K562 (cell line): ENCODE measurements at regions not wholly inside any gene's neighbourhood (a gene's known extent, or its start where the extent isn't known, plus 50 kb on each side); places are given as distances from the start of the nearest gene placed in this dataset.

Source experiments
- ATAC-seq: fragments of 200-7000 bp; cut with Tn5 transposase; 3 replicates; pipeline ENCODE4 v1.9.1; 2020; ENCODE audit warnings: moderate library complexity
- BruUV-seq: library from RNA; stranded (reverse); fragments of 400-500 nt; replicated peaks from 2 replicates; lab custom pipeline; 2021; lab: Mats Ljungman, UMichigan
- CTCF ChIA-PET: fragments of 300-600 bp; formaldehyde crosslinking; extraction: SDS; loops from one replicate; lab custom pipeline; 2021; ENCODE audit warnings: low intra/inter-chr PET ratio; lab: Yijun Ruan, JAX
- POLR2A ChIA-PET: fragments of 300-600, 350-650 bp; sonication (Branson Sonifier 250); formaldehyde crosslinking; extraction: SDS; loops from one replicate; lab custom pipeline; 2021; ENCODE audit warnings: antibody characterized with exemption, inconsistent platforms; lab: Yijun Ruan, JAX
- DNase-seq, 4 experiments: peaks; one replicate each; pipeline versions ENCODE4 v3.0.0 to v3.0.0-alpha.2; 2011 to 2018; ENCODE audit warnings: low spot score in 3 of 4, mixed read lengths in 3 of 4; ENCODE audit errors: extremely low read depth in 1 of 4
- FAIRE-seq: peaks from 2 replicates; lab custom pipeline; 2011; peaks lifted over from hg19 to GRCh38; lab: Jason Lieb, UNC
- H2AFZ ChIP-seq: 2 replicates; pipeline ENCODE4 v1.6.0; 2011; ENCODE audit warnings: low read depth, low read length, control low read depth, inconsistent platforms
- H3K27ac ChIP-seq: fragments of 200-600 bp; 3 replicates; pipeline ENCODE4 v1.8.0; 2011; ENCODE audit warnings: low read depth, mild to moderate bottlenecking, control low read depth, inconsistent platforms, low read length, moderate library complexity, mixed read lengths; ENCODE audit errors: extremely low read depth
- H3K27me3 ChIP-seq, 2 experiments: fragments of 300-600 bp in 1 of 2; 2 replicates in 1 of 2; 3 replicates in 1 of 2; pipeline versions ENCODE4 v1.6.0 to v1.8.0; 2011; ENCODE audit warnings: inconsistent platforms in 2 of 2, low read length in 2 of 2, mild to moderate bottlenecking in 1 of 2, mixed read lengths in 1 of 2, moderate library complexity in 1 of 2; ENCODE audit not compliant: control insufficient read depth in 2 of 2, insufficient read depth in 2 of 2
- H3K36me3 ChIP-seq: fragments of 300-600 bp; 3 replicates; pipeline ENCODE4 v1.8.0; 2011; ENCODE audit warnings: mild to moderate bottlenecking, low read length, inconsistent platforms; ENCODE audit not compliant: control insufficient read depth, insufficient read depth
- H3K4me1 ChIP-seq, 2 experiments: fragments of 200-600 bp in 1 of 2; replicated peaks in 1 of 2; 2 replicates in 1 of 2; 3 replicates in 1 of 2; pipeline versions ENCODE4 v1.5.1 to v1.8.0; 2011; ENCODE audit warnings: inconsistent platforms in 2 of 2, low read length in 2 of 2, mild to moderate bottlenecking in 1 of 2, mixed read lengths in 1 of 2, moderate library complexity in 1 of 2; ENCODE audit not compliant: control insufficient read depth in 2 of 2, insufficient read depth in 2 of 2
- H3K4me2 ChIP-seq: 2 replicates; pipeline ENCODE4 v1.6.1; 2011; ENCODE audit warnings: low read length, control low read depth, inconsistent platforms, mixed read lengths; ENCODE audit not compliant: insufficient read depth
- H3K4me3 ChIP-seq: fragments of 200-600 bp; sonication (generic), shearing (Covaris generic); 2 replicates; pipeline ENCODE4 v1.5.1; 2016; ENCODE audit warnings: control low read depth, inconsistent platforms
- H3K79me2 ChIP-seq: fragments of 200-600 bp; 3 replicates; pipeline ENCODE4 v1.8.0; 2011; ENCODE audit warnings: low read length, inconsistent platforms; ENCODE audit not compliant: control insufficient read depth, insufficient read depth
- H3K9ac ChIP-seq, 2 experiments: 2 replicates each; pipeline versions ENCODE4 v1.6.0 to v1.6.1; 2011; ENCODE audit warnings: low read depth in 2 of 2, low read length in 2 of 2, control low read depth in 1 of 2, inconsistent platforms in 1 of 2, mild to moderate bottlenecking in 1 of 2, mixed read lengths in 1 of 2; ENCODE audit not compliant: insufficient read depth in 1 of 2
- H3K9me1 ChIP-seq: one replicate; pipeline ENCODE4 v1.6.0; 2011; ENCODE audit warnings: inconsistent platforms, mild to moderate bottlenecking, low read length, moderate library complexity; ENCODE audit not compliant: control insufficient read depth, insufficient read depth
- H3K9me3 ChIP-seq: replicated peaks from 2 replicates; pipeline ENCODE4 v1.5.1; 2011; ENCODE audit warnings: low read depth, low read length, inconsistent platforms; ENCODE audit not compliant: control insufficient read depth, insufficient read depth
- H4K20me1 ChIP-seq: replicated peaks from 2 replicates; pipeline ENCODE4 v1.6.1; 2011; ENCODE audit warnings: low read length, inconsistent platforms, mixed read lengths; ENCODE audit not compliant: control insufficient read depth, insufficient read depth
- CBX8 ChIP-seq: fragments of 200-600 bp; sonication (generic); IDR thresholded peaks from 2 replicates; pipeline ENCODE4 v1.6.1; 2012; ENCODE audit warnings: borderline replicate concordance, mixed run types, low read depth, mild to moderate bottlenecking, moderate library complexity, mixed read lengths, low read length, control low read depth, inconsistent platforms; ENCODE audit not compliant: poor library complexity, severe bottlenecking; ENCODE audit errors: extremely low read depth
- CEBPG ChIP-seq, 3 experiments: fragments of 200-800 bp in 1 of 3; sonication (Bioruptor generic) in 1 of 3; sonication (generic) in 1 of 3; formaldehyde crosslinking in 1 of 3; IDR thresholded peaks in 2 of 3; conservative IDR thresholded peaks in 1 of 3; 2 replicates each; pipeline versions ENCODE4 v1.6.1 to v1.8.0; 2016 to 2022; ENCODE audit warnings: missing compliant biosample characterization in 2 of 3, missing genetic modification characterization in 2 of 3, mild to moderate bottlenecking in 1 of 3, missing genetic modification reagents in 1 of 3
- DEAF1 ChIP-seq: fragments of 450-650 bp; formaldehyde crosslinking; IDR thresholded peaks from 2 replicates; pipeline ENCODE4 v1.4.0; 2020; ENCODE audit warnings: mild to moderate bottlenecking, moderate library complexity
- PPARD ChIP-seq: fragments of 250-450 bp; sonication (Bioruptor Pico); IDR thresholded peaks from 2 replicates; pipeline ENCODE4 v1.8.0; 2022; ENCODE audit warnings: inconsistent platforms, mild to moderate bottlenecking, moderate library complexity
- TCF7L2 ChIP-seq: fragments of 150-350 bp; IDR thresholded peaks from 2 replicates; pipeline ENCODE4 v1.6.1; 2016; ENCODE audit warnings: low read depth, mild to moderate bottlenecking, low read length, moderate library complexity
- ZNF444 ChIP-seq: fragments of 250-450 bp; sonication (Bioruptor Pico); IDR thresholded peaks from 2 replicates; pipeline ENCODE4 v1.4.0; 2020; ENCODE audit warnings: mild to moderate bottlenecking, moderate library complexity
- WGBS: fragments of 100-300 bp; shearing (Covaris generic); methylation state at CpG from one replicate; pipeline ENCODE4 v1.1.6; 2016; ENCODE audit warnings: low coverage, mixed read lengths; ENCODE audit not compliant: insufficient coverage; ENCODE audit errors: missing lambda C conversion rate; 5-methylcytosine and 5-hydroxymethylcytosine counted together
- in situ Hi-C: fragments of 300-500 bp; cut with MboI; formaldehyde crosslinking; loops from 4 replicates; pipeline ENCODE4 v1.15.0; 2018; ENCODE audit warnings: inconsistent platforms, mixed read lengths
- intact Hi-C: fragments of 100-400 bp; cut with micrococcal nuclease; formaldehyde crosslinking; loops from 2 replicates; pipeline ENCODE4 v1.14.2; 2022

- WGBS, result 0% methylated on average over 2 of the region's 2 CpGs
- ATAC-seq, result no peak
These were observed 341.1 kb downstream of the EMP1 start for GRCh38 chr12:13537623-13538022.

More at GRCh38 chr12:13537623-13538022, 341.1 kb downstream of the EMP1 start:
- BruUV-seq, result no TSS peak
- TF ChIP-seq DEAF1 (CRISPR knock-in tag) (no peak), CBX8 (no peak), PPARD (CRISPR knock-in tag) (no peak), TCF7L2 (no peak), ZNF444 (CRISPR knock-in tag) (no peak), CEBPG (CRISPR knock-in tag; IDR thresholded peaks at IDR 0.05) (no peak), CEBPG (tag; conservative IDR thresholded peaks at IDR 0.05 in 1 of 2, IDR thresholded peaks at IDR 0.05 in 1 of 2) (no peak)
- TF ChIP-seq, all 486 proteins: peak for 0
- H3K9me1 ChIP-seq, result no peaks in the 10 kb centered on the region
- intact Hi-C loops, result loop anchor here (5.0 to 10.0 kb wide), 2 partner anchors 175 to 263 kb away; no protein-coding TSS in a partner anchor
- no peak overlapping the region for H3K4me2 ChIP-seq
- H3K9me3 ChIP-seq, result no peaks in the 10 kb centered on the region
- H3K79me2 ChIP-seq, result no peaks in the 10 kb centered on the region
- CTCF ChIA-PET, result no interaction called here
- no peak overlapping the region for H3K4me3 ChIP-seq
- H2AFZ ChIP-seq, result no peak overlapping the region
- no peak for FAIRE-seq
- no peak overlapping the region for H3K9ac ChIP-seq
- in situ Hi-C loops, result no loop called here
- no peak overlapping the region for H3K27ac ChIP-seq
- no peak for DNase-seq
- no peaks in the 10 kb centered on the region for H3K36me3 ChIP-seq
- no peaks in the 10 kb centered on the region for H4K20me1 ChIP-seq
- no peaks in the 10 kb centered on the region for H3K4me1 ChIP-seq
- POLR2A ChIA-PET, result interaction anchor here (1.0 kb wide), 1 partner anchor 8 kb away, joined by 4 read pairs; no protein-coding TSS in a partner anchor
- no peaks in the 10 kb centered on the region for H3K27me3 ChIP-seq
